HG03460 (cell line): ENCODE measurements at regions not wholly inside any gene's neighbourhood (a gene's known extent, or its start where the extent isn't known, plus 50 kb on each side); places are given as distances from the start of the nearest gene placed in this dataset.
"Not testable (repeated sequence)": the region's sequence is repeated elsewhere in the genome, so short reads cannot be mapped to it uniquely, and the experiment has no call there.

Experiments
- ATAC-seq: cut with Tn5 transposase; IDR thresholded peaks from one replicate; pipeline ENCODE4 v1.9.1; 2021; ENCODE audit not compliant: unreplicated experiment

DNA sequence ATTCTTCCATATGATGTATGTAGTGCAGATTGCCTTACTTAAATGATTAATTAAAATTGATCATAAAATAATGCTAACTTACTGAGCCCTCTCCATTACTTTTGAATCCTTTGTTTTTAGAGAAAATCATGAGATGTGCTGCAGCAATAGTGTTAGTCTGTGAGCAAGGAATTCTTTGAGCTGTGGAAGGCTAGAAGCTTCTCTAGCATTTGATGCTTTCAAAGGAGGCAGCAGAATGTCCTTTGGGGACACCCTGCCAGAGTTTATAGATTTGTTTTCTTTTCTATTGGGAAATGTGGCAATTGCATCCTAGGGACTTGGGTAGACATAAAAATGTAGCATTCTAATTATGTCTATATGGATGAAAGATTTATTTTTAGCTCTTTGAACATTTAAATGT lies 284.1 kb upstream of the SMIM30 start:
- no peak for ATAC-seq

DNA sequence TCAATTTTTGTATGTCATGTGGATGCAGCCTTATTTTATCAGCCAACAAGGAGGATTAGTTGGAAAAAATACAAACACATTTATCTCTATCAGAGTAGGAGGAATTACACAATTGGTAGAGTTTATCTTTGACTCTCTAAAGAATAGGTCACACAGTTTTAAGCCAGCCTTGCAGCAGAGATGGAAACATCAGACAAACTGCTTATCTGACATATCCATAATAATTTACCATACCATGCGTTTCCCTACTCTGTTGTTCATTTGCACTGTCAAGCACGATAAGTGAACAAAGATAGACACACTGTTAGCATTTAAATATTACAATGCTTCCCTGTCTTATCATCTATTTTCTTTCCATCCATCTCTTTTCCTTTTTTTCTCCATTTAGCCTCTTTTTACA lies 283.7 kb upstream of the SMIM30 start:
- ATAC-seq = no peak

DNA sequence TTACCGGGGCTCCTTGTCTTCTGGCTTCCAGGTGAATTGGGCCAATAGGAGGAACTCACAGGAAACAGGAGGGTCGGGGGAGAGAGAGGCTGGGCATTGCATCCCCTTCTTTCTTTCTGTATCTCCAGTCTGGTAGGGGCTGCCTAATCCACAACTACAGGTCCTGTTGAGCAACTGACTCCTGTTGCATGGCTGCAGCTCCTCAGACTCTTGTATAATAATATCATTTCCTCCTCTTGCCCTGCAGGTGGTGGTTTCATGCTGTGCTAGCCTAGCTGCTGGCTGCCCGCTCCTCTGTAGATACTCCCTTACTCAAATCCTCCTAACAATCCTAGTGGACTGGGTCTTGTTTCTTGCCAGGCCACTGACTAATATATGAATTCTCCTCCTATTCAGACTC lies 276.5 kb upstream of the SMIM30 start:
- ATAC-seq = no peak

DNA sequence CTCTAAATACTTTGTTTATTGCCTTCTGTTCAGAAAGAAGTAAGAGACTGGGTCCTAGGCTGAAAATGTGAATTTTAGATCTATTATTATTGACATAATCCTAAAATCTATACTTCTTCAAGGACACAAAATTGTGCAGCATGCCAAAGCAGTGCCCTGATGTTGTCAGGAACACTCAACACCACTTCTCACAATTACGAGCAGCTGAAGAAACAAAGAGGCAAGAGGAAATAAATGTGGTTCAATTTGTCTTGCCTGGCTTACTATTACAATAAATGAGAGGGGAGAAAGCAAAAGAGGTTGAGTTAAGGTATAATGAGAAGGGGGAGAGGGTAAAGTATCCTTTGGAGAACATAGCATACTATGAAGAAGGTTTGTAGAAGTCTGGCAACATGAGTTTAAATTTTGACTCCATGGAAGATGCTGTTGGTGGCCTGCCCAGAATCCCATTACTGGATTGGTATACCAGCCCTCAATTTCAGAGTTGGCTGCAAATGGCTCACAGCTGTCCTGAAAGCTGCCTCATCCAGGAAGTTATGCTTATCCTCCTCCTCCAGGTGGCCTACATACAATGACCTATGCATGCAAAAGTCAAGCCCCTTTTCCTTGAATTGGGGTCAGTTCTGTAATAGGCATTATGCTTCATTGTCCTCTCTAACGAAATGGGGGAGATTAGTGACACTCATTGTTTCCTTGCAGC lies 274.6 kb upstream of the SMIM30 start:
- no peak for ATAC-seq

GRCh38 chr7:113392421-113392820 lies 274.1 kb upstream of the SMIM30 start:
- no peak for ATAC-seq

GRCh38 chr7:113389112-113389646 lies 270.8 kb upstream of the SMIM30 start:
- ATAC-seq = no peak

- ATAC-seq = no peak
Observed at GRCh38 chr7:113383638-113384037, 265.3 kb upstream of the SMIM30 start.

- no peak for ATAC-seq
Observed at GRCh38 chr7:113379746-113380145, 261.4 kb upstream of the SMIM30 start.

- ATAC-seq = no peak
Observed at GRCh38 chr7:113374955-113375354, 256.6 kb upstream of the SMIM30 start.

GRCh38 chr7:113373863-113374262 lies 255.5 kb upstream of the SMIM30 start:
- ATAC-seq = no peak

- ATAC-seq = no peak
Observed at GRCh38 chr7:113371416-113372043, 253.2 kb upstream of the SMIM30 start.

DNA sequence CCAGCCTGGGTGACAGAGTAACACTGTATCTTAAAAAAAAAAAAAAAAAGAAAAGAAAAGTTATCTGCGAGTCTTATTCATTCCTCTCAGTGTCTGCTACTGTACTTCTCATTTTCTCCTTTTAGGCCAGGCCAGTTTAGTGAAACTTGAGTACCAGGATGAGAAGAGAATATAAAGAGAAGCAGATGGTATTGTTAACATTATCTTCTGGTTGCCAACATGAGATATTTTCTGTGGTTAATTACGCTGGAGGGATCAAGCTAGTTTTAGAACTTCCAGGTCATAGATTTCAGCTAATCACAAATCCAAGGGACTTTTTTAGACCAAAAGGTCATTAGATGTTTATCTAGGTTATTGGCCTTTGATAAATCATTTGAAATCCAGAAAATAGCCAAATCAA lies 252.6 kb upstream of the SMIM30 start:
- ATAC-seq = no peak

DNA sequence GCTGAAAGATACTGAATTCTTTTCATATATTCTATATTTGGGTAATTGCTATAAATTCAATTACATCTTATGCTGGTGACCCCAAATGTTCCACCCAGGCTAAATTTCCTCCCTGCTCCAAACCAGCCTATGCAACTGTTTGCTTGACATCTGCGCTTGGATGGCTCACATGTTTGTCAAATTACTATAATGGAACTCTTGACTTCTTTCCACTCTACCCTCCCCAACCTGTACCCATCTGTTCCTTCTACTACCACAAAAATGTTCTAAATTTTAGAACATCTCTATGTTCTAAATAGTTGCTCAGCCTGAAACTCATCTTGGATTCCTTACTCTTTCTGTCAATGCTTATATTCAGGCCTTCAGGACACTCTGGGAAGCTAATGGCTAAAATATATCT lies 249.9 kb upstream of the SMIM30 start:
- ATAC-seq = no peak

GRCh38 chr7:113367041-113367586 lies 248.8 kb upstream of the SMIM30 start:
- ATAC-seq = no peak

DNA sequence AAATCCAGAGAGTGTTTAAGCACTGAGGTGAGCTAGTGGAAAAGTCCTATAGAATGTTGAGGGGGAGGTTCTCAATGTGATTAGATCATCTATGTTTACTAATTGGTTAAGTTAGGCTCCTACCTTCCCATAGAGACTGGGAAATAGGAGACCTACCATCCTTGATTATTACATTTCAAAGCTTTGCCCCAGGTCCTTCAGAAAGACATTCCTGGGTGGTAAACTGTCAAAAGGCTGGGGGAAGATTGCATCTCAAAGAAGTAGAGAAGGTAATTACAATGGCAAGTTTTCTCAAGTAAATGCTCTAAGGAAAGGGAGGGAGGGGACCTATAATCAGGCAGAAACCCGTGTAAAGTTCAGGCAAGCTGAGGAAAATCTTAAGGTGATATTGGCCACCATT lies 247.8 kb upstream of the SMIM30 start:
- ATAC-seq = no peak

DNA sequence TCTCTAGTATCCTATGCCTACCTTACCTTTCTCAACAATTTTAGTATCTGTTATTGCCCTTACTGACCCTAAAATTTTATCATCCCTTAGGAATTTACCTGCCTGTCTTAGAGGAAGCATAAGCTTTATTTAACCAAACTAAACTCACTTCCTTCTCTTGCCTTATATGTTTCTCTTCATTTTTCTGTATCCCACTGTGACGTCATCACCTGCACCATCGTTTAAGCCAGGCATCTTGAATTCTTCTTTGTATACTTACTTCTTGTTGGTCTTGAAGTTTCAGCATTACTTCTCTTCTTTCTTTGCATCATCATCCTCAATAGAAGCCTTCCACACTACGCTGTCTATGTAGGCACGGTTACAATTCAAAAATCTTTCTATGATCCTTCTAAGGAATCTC lies 231.0 kb upstream of the SMIM30 start:
- no peak for ATAC-seq

GRCh38 chr7:113339661-113340060 lies 221.3 kb upstream of the SMIM30 start:
- no peak for ATAC-seq

GRCh38 chr7:113338071-113338696 lies 219.8 kb upstream of the SMIM30 start:
- no peak for ATAC-seq

DNA sequence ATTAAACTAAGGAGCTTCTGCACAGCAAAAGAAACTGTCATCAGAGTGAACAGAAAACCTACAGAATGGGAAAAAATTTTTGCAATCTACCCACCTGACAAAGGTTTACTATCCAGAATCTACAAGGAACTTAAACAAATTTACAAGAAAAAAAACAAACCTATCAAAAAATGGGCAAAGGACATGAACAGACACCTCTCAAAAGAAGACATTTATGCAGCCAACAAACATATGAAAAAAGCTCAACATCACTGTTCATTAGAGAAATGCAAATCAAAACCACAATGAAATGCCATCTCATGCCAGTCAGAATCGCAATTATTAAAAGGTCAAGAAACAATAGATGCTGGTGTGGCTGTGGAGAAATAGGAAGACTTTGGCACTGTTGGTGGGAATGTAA lies 218.5 kb upstream of the SMIM30 start:
- ATAC-seq = not testable (repeated sequence)

DNA sequence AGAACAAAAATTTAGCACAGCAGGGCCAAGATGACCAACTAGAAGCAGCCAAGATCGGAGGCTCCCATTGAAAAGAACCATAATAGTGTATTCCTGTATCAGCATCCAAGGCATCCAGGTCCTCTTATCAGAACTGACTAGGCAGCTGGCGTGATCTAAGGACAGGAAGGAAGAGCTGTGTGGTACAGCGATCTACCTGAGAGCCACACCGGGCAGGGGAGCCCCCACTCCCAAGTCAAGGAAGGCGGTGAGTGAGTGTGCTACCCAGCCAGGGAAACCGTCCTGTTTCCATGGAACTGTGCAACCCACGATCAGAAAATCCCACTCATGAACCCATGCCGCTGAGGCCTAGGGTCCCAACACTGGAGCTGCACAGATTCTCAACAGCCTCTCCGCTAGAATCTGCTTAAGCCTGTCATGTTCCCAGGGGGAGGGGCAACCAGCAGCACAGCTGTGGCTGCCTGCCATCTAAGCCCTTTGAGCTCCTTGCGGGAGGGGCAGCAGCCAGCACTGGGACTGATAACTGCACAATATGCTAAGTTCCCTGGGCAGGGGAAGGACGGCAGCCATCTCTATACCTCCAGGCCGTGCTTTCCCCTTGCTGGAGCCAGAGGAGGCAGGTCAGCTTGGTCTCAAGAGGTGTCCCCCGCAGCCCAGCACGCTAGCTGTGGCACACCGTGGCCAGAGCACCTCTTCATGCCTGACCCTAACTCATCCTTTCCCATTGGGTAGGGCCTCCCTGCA lies 213.0 kb upstream of the SMIM30 start:
- no peak for ATAC-seq

GRCh38 chr7:113321201-113321600 lies 202.8 kb upstream of the SMIM30 start:
- no peak for ATAC-seq
